ENCODE measurements at regions not wholly inside any gene's neighbourhood (a gene's known extent, or its start where the extent isn't known, plus 50 kb on each side); places are given as distances from the start of the nearest gene placed in this dataset.

DNA sequence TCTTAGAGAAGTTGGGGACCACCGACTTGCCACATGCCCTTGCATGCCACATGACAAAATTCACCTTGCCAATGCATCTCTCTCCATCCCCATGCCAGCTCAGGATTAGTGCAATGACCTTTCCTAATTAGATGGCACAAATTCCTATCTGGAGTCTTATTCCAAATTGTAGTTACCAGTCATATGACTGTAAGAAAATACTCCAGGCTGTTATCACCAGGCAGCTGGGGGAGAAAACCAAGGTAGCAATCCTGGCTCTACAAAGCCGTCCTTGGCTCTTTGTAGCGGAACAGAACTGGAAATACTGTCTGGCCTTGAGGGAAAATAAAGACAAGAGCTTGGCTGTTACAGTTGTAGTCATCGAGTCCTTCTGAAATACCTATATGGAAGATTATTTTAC, 208.5 kb upstream of the DIO2 start:
- Histone ChIP-seq H3K9me3 (ENCODE audit: control insufficient read depth in 2 of 2, insufficient read depth in 1 of 2, low read depth in 1 of 2, low read length in 1 of 2) (no peaks in the 10 kb centered on the region), H3K4me3 (ENCODE audit: low read depth in 1 of 3, low read length in 3 of 3) (no peak overlapping the region), H3K4me1 (ENCODE audit: control insufficient read depth in 3 of 3, insufficient read depth in 2 of 3, low read depth in 1 of 3, low read length in 2 of 3) (no peaks in the 10 kb centered on the region), H3K27me3 (ENCODE audit: control insufficient read depth in 3 of 3, insufficient read depth in 3 of 3, low read length in 3 of 3) (no peaks in the 10 kb centered on the region), H3K27ac (ENCODE audit: low read depth in 1 of 3, low read length in 2 of 3) (no peak overlapping the region), H3K36me3 (ENCODE audit: control insufficient read depth in 3 of 3, insufficient read depth in 2 of 3, low read depth in 1 of 3, low read length in 3 of 3) (no peaks in the 10 kb centered on the region)
- FAIRE-seq: no peak
- 68 to 83% (median 70%) methylated on average over 4 of the region's 4 CpGs for WGBS, 3 donors
- DNase-seq: no peak

DNA sequence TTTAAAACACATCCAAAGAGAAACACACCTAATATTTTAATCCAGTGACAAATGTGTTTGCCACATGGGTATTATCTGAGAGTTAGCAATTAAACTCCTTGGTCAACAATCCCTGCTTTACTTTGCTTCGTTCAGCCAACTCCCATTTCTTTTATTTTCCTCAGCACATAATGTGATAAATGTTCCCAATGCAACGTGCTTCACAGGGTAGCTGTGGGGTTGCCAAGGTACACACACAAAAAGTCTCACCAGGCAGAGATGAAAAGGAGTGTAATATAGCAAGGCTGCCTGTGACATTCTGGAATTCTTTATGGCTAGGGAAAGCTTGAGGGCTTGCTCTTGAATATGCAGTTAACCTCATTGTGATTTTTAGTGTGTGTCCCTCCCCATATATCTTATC, 208.0 kb upstream of the DIO2 start:
- no peaks in the 10 kb centered on the region for H3K9me3 ChIP-seq (ENCODE audit: control insufficient read depth in 2 of 2, insufficient read depth in 1 of 2, low read depth in 1 of 2, low read length in 1 of 2)
- no peak overlapping the region for H3K27ac ChIP-seq (ENCODE audit: low read depth in 1 of 3, low read length in 2 of 3)
- H3K4me3 ChIP-seq (ENCODE audit: low read depth in 1 of 3, low read length in 3 of 3): no peak overlapping the region
- no peak for FAIRE-seq
- no peaks in the 10 kb centered on the region for H3K27me3 ChIP-seq (ENCODE audit: control insufficient read depth in 3 of 3, insufficient read depth in 3 of 3, low read length in 3 of 3)
- DNase-seq: no peak
- H3K4me1 ChIP-seq (ENCODE audit: control insufficient read depth in 3 of 3, insufficient read depth in 2 of 3, low read depth in 1 of 3, low read length in 2 of 3): no peaks in the 10 kb centered on the region
- no peaks in the 10 kb centered on the region for H3K36me3 ChIP-seq (ENCODE audit: control insufficient read depth in 3 of 3, insufficient read depth in 2 of 3, low read depth in 1 of 3, low read length in 3 of 3)
- WGBS, 3 donors: 4 to 51% (median 19%) methylated on average over 2 of the region's 2 CpGs

- H3K9me3 ChIP-seq (ENCODE audit: control insufficient read depth in 2 of 2, insufficient read depth in 1 of 2, low read depth in 1 of 2, low read length in 1 of 2): no peaks in the 10 kb centered on the region
- H3K4me1 ChIP-seq (ENCODE audit: control insufficient read depth in 3 of 3, insufficient read depth in 2 of 3, low read depth in 1 of 3, low read length in 2 of 3): no peaks in the 10 kb centered on the region
- no peak for FAIRE-seq
- H3K27ac ChIP-seq (ENCODE audit: low read depth in 1 of 3, low read length in 2 of 3): no peak overlapping the region
- 68 to 90% (median 85%) methylated on average over 4 of the region's 4 CpGs for whole genome bisulfite sequencing, 3 donors
- no peak for DNase-seq
- H3K4me3 ChIP-seq (ENCODE audit: low read depth in 1 of 3, low read length in 3 of 3): no peak overlapping the region
- no peaks in the 10 kb centered on the region for H3K27me3 ChIP-seq (ENCODE audit: control insufficient read depth in 3 of 3, insufficient read depth in 3 of 3, low read length in 3 of 3)
- no peaks in the 10 kb centered on the region for H3K36me3 ChIP-seq (ENCODE audit: control insufficient read depth in 3 of 3, insufficient read depth in 2 of 3, low read depth in 1 of 3, low read length in 3 of 3)
These were observed 204.3 kb upstream of the DIO2 start for GRCh38 chr14:80415636-80416035.

GRCh38 chr14:80414080-80414479, 202.8 kb upstream of the DIO2 start:
- DNase-seq (no peak), FAIRE-seq (no peak)
- no peaks in the 10 kb centered on the region for H3K27me3 ChIP-seq (ENCODE audit: control insufficient read depth in 3 of 3, insufficient read depth in 3 of 3, low read length in 3 of 3)
- WGBS, 3 donors: 69 to 85% (median 78%) methylated on average over 4 of the region's 4 CpGs
- H3K4me1 ChIP-seq (ENCODE audit: control insufficient read depth in 3 of 3, insufficient read depth in 2 of 3, low read depth in 1 of 3, low read length in 2 of 3): no peaks in the 10 kb centered on the region
- H3K36me3 ChIP-seq (ENCODE audit: control insufficient read depth in 3 of 3, insufficient read depth in 2 of 3, low read depth in 1 of 3, low read length in 3 of 3): no peaks in the 10 kb centered on the region
- no peak overlapping the region for H3K4me3 ChIP-seq (ENCODE audit: low read depth in 1 of 3, low read length in 3 of 3)
- H3K27ac ChIP-seq (ENCODE audit: low read depth in 1 of 3, low read length in 2 of 3): no peak overlapping the region
- no peaks in the 10 kb centered on the region for H3K9me3 ChIP-seq (ENCODE audit: control insufficient read depth in 2 of 2, insufficient read depth in 1 of 2, low read depth in 1 of 2, low read length in 1 of 2)

- H3K4me1 ChIP-seq (ENCODE audit: control insufficient read depth in 3 of 3, insufficient read depth in 2 of 3, low read depth in 1 of 3, low read length in 2 of 3): no peaks in the 10 kb centered on the region
- no peaks in the 10 kb centered on the region for H3K9me3 ChIP-seq (ENCODE audit: control insufficient read depth in 2 of 2, insufficient read depth in 1 of 2, low read depth in 1 of 2, low read length in 1 of 2)
- no peak overlapping the region for H3K27ac ChIP-seq (ENCODE audit: low read depth in 1 of 3, low read length in 2 of 3)
- FAIRE-seq (no peak), DNase-seq (no peak)
- H3K36me3 ChIP-seq (ENCODE audit: control insufficient read depth in 3 of 3, insufficient read depth in 2 of 3, low read depth in 1 of 3, low read length in 3 of 3): no peaks in the 10 kb centered on the region
- 69 to 82% (median 75%) methylated on average over 1 of the region's 1 CpG for WGBS, 3 donors
- no peak overlapping the region for H3K4me3 ChIP-seq (ENCODE audit: low read depth in 1 of 3, low read length in 3 of 3)
- H3K27me3 ChIP-seq (ENCODE audit: control insufficient read depth in 3 of 3, insufficient read depth in 3 of 3, low read length in 3 of 3): no peaks in the 10 kb centered on the region
These were observed 193.1 kb upstream of the DIO2 start for GRCh38 chr14:80404413-80404812.

DNA sequence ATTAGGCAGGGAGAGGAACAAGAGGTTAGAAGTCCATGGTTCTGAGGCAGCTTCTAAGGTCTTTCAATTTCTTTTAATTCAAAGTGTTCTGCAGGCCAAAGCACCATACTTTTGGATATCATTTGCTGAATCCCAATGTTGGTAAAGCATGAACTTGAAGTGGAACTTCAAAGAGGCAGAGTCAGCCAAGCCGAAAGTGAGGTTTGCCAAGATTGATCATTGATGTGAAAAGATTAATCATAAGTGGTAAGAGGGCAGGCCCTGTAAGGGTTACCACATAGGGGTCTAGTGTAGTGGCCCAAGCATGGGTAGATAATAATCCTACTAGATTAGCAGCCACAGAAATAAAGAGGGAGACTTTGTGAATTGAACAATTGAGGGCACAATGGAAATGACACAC, 191.7 kb upstream of the DIO2 start:
- no peak for DNase-seq
- H3K9me3 ChIP-seq (ENCODE audit: control insufficient read depth in 2 of 2, insufficient read depth in 1 of 2, low read depth in 1 of 2, low read length in 1 of 2): peaks cover 0 to 7% of the 10 kb centered on the region in 2 donors
- no peak overlapping the region for H3K4me3 ChIP-seq (ENCODE audit: low read depth in 1 of 3, low read length in 3 of 3)
- H3K27me3 ChIP-seq (ENCODE audit: control insufficient read depth in 3 of 3, insufficient read depth in 3 of 3, low read length in 3 of 3): no peaks in the 10 kb centered on the region
- FAIRE-seq: no peak
- H3K4me1 ChIP-seq (ENCODE audit: control insufficient read depth in 3 of 3, insufficient read depth in 2 of 3, low read depth in 1 of 3, low read length in 2 of 3): no peaks in the 10 kb centered on the region
- H3K36me3 ChIP-seq (ENCODE audit: control insufficient read depth in 3 of 3, insufficient read depth in 2 of 3, low read depth in 1 of 3, low read length in 3 of 3): no peaks in the 10 kb centered on the region
- H3K27ac ChIP-seq (ENCODE audit: low read depth in 1 of 3, low read length in 2 of 3): no peak overlapping the region
- 81 to 94% (median 91%) methylated on average over 1 of the region's 1 CpG for WGBS, 3 donors

- Histone ChIP-seq H3K36me3 (ENCODE audit: control insufficient read depth in 3 of 3, insufficient read depth in 2 of 3, low read depth in 1 of 3, low read length in 3 of 3) (no peaks in the 10 kb centered on the region), H3K9me3 (ENCODE audit: control insufficient read depth in 2 of 2, insufficient read depth in 1 of 2, low read depth in 1 of 2, low read length in 1 of 2) (peaks cover 0 to 11% of the 10 kb centered on the region in 2 donors), H3K27ac (ENCODE audit: low read depth in 1 of 3, low read length in 2 of 3) (no peak overlapping the region), H3K4me1 (ENCODE audit: control insufficient read depth in 3 of 3, insufficient read depth in 2 of 3, low read depth in 1 of 3, low read length in 2 of 3) (no peaks in the 10 kb centered on the region), H3K4me3 (ENCODE audit: low read depth in 1 of 3, low read length in 3 of 3) (no peak overlapping the region), H3K27me3 (ENCODE audit: control insufficient read depth in 3 of 3, insufficient read depth in 3 of 3, low read length in 3 of 3) (no peaks in the 10 kb centered on the region)
- DNase-seq (no peak), FAIRE-seq (no peak)
- WGBS, 3 donors: 63 to 75% (median 68%) methylated on average over 2 of the region's 2 CpGs
These were observed 183.7 kb upstream of the DIO2 start for GRCh38 chr14:80395031-80395430.

- H3K4me3 ChIP-seq (ENCODE audit: low read depth in 1 of 3, low read length in 3 of 3): no peak overlapping the region
- DNase-seq: no peak
- FAIRE-seq: no peak
- no peak overlapping the region for H3K27ac ChIP-seq (ENCODE audit: low read depth in 1 of 3, low read length in 2 of 3)
- H3K36me3 ChIP-seq (ENCODE audit: control insufficient read depth in 3 of 3, insufficient read depth in 2 of 3, low read depth in 1 of 3, low read length in 3 of 3): no peaks in the 10 kb centered on the region
- H3K27me3 ChIP-seq (ENCODE audit: control insufficient read depth in 3 of 3, insufficient read depth in 3 of 3, low read length in 3 of 3): no peaks in the 10 kb centered on the region
- H3K9me3 ChIP-seq (ENCODE audit: control insufficient read depth in 2 of 2, insufficient read depth in 1 of 2, low read depth in 1 of 2, low read length in 1 of 2): peaks cover 0 to 7% of the 10 kb centered on the region in 2 donors
- WGBS, 3 donors: 9 to 43% (median 37%) methylated on average over 1 of the region's 1 CpG
- H3K4me1 ChIP-seq (ENCODE audit: control insufficient read depth in 3 of 3, insufficient read depth in 2 of 3, low read depth in 1 of 3, low read length in 2 of 3): no peaks in the 10 kb centered on the region
These were observed 182.5 kb upstream of the DIO2 start for GRCh38 chr14:80393766-80394165.

- H3K9me3 ChIP-seq (ENCODE audit: control insufficient read depth in 2 of 2, insufficient read depth in 1 of 2, low read depth in 1 of 2, low read length in 1 of 2): no peaks in the 10 kb centered on the region
- FAIRE-seq: no peak
- no peaks in the 10 kb centered on the region for H3K27me3 ChIP-seq (ENCODE audit: control insufficient read depth in 3 of 3, insufficient read depth in 3 of 3, low read length in 3 of 3)
These were observed 179.6 kb upstream of the DIO2 start for GRCh38 chr14:80390906-80391305.

More at GRCh38 chr14:80390906-80391305, 179.6 kb upstream of the DIO2 start:
- no peak for DNase-seq
- H3K36me3 ChIP-seq (ENCODE audit: control insufficient read depth in 3 of 3, insufficient read depth in 2 of 3, low read depth in 1 of 3, low read length in 3 of 3): no peaks in the 10 kb centered on the region
- H3K27ac ChIP-seq (ENCODE audit: low read depth in 1 of 3, low read length in 2 of 3): no peak overlapping the region
- 77 to 84% (median 81%) methylated on average over 1 of the region's 1 CpG for WGBS, 3 donors
- H3K4me1 ChIP-seq (ENCODE audit: control insufficient read depth in 3 of 3, insufficient read depth in 2 of 3, low read depth in 1 of 3, low read length in 2 of 3): no peaks in the 10 kb centered on the region
- H3K4me3 ChIP-seq (ENCODE audit: low read depth in 1 of 3, low read length in 3 of 3): no peak overlapping the region
